GM21576 (cell line): ENCODE measurements at regions not wholly inside any gene's neighbourhood (a gene's known extent, or its start where the extent isn't known, plus 50 kb on each side); places are given as distances from the start of the nearest gene placed in this dataset.
"Not testable (repeated sequence)": the region's sequence is repeated elsewhere in the genome, so short reads cannot be mapped to it uniquely, and the experiment has no call there.

Experiments used
- ATAC-seq: cut with Tn5 transposase; IDR thresholded peaks from one replicate; pipeline ENCODE4 v1.9.1; 2021; ENCODE audit warnings: mild to moderate bottlenecking, moderate library complexity; ENCODE audit not compliant: unreplicated experiment

GRCh38 chr14:97129639-97130038 is 332.5 kb downstream of the VRK1 start:
- no peak for ATAC-seq

- ATAC-seq, result not testable (repeated sequence)
Measured at GRCh38 chr14:97135847-97136246, 338.7 kb downstream of the VRK1 start.

- ATAC-seq, result no peak
Measured at GRCh38 chr14:97137705-97138104, 340.5 kb downstream of the VRK1 start.

GRCh38 chr14:97138801-97139200 is 341.6 kb downstream of the VRK1 start:
- no peak for ATAC-seq

- no peak for ATAC-seq
Measured at GRCh38 chr14:97143011-97143410, 345.8 kb downstream of the VRK1 start.

DNA sequence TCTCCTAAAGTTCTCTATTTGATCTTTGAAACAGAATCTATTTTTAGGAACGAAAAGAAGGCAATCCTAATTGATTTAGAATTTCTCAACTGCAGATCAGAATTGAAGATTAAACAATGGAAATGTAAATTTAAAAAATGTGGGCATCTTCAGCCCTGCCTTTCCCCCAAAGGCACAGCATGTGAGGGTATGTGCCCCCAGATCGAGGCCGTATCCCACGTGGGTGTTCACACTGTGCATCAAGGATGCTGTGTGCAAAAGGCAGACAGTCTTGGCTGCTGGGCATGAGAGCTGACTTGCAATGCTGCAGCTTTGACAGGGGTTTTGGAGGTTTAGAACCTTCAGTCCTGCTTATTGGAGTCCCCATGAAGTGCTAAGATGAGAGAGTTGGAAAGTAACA is 346.3 kb downstream of the VRK1 start:
- no peak for ATAC-seq

DNA sequence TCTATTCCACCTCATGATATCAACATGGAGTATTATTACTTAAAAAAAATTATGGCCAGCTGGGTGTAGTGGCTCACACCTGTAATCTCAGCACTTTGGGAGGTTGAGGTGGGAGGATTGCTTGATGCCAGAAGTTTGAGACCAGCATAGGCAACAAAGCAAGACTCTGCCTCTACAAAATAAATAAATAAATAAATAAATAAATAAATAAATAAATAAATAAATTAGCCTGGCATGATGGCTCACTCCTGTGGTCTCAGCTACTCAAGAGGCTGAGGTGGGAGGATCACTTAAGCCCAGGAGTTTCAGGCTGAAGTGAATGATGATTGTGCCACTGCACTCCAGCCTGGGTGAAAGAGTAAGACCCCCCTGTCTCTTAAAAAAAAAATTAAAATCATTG is 350.8 kb downstream of the VRK1 start:
- ATAC-seq, result not testable (repeated sequence)

DNA sequence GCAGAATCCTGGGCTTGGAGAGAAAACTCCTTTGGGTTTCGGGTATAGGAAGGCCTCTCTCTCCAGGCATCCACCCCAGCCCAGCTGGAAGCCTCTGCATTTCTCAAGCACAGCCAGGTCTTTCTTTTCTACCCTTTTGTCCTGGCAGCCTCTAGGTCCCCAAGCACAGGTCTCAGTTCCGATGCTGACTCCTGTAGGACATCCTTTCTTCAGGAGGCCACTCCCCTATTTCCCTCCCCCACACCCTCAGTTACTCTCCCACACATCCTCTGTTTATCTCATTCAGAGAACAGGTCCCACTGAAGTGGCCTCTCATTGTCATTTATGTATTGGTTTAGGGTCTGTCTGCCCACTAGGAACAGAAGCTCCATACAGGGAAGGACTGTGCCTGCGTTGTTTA is 352.6 kb downstream of the VRK1 start:
- no peak for ATAC-seq

GRCh38 chr14:97153527-97153926 is 356.3 kb downstream of the VRK1 start:
- ATAC-seq, result no peak

DNA sequence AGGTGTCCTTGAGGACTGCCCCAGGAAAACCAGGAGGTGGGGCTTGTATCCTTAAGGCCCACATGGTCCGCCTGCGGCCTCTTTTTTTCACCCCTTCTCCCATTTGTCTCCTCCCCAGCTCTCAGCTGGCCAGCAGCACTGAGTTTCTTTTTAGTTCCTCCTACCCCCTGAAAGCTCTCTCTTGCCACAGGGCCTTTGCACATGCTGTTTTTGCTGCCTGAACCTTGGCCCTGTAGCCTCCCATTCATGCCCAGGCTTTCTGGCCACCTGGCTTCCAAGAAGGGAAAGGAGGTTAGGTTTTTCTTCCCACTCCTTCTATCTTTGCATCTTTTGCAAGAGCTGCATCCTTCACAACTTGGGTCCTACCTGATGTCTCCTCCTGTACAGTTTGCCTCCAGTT is 358.1 kb downstream of the VRK1 start:
- ATAC-seq, result no peak

DNA sequence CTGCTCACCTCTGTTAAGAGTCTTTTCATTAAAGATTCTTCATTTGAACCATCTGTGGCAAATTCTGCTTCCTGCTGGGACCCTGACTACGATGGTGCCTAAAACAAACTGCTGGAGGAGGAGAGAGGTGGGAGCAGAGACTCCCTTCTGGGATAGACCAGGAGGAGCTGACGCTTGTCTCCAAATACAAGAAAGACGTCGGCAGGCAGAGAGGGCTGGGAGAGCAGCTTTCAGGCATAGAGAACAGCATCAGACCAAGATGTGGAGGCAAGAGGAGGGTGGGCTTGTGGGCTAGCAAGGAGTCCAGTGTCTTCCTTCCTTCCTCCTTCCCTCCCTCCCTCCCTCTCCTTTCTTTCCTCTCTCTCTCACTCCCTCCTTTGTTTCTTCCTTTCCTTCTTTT is 358.6 kb downstream of the VRK1 start:
- no peak for ATAC-seq

DNA sequence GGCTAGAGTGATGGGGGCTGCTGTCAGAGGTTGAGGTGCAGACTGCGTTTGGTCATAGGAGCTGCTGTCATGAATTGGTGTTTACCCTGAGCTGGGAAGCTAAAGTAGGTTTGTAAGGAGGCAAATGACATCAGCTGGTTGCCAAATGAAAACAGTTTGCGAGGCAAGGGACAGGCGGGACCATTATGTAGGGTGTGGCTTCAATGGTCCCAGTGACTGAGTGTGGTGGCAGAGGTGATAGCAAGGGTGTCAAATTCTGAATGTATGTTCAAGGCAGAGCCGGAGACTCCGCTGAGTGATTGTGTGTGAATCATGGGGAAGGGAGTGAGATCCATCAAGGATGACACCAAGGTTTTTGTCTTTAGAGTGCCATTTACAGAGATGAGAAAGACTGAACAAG is 359.5 kb downstream of the VRK1 start:
- no peak for ATAC-seq

DNA sequence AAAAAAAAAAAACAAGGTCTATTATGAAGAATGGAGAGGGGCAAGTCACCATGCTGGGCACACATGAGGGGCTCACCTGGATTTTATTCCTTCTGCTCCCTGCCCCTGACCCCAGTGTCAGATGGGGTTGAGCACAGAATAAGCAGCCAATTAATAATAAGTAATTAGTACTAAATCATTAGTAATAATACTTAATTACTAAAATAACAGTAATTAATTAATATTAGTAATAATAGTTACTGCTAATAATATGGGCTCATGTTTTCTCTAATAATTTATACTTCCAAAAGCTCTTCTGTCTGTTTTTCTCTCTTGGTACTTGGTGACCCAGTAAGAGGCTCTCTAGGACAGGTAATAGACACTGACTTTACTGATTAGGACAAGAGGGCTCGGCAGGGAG is 360.9 kb downstream of the VRK1 start:
- ATAC-seq, result no peak

DNA sequence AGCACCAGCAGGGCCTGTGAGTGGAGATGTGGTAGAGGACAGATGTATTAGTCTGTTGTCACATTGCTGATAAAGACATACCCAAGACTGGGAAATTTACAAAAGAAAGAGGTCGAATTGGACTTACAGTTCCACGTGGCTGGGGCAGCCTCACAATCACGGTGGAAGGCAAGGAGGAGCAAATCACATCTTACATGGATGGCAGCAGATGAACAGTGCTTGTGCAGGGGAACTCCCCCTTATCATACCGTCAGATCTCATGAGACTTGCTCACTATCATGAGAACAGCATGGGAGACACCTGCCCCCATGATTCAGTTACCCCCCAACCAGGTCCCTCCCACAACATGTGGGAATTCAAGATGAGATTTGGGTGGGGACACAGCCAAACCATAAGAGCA is 361.9 kb downstream of the VRK1 start:
- no peak for ATAC-seq

DNA sequence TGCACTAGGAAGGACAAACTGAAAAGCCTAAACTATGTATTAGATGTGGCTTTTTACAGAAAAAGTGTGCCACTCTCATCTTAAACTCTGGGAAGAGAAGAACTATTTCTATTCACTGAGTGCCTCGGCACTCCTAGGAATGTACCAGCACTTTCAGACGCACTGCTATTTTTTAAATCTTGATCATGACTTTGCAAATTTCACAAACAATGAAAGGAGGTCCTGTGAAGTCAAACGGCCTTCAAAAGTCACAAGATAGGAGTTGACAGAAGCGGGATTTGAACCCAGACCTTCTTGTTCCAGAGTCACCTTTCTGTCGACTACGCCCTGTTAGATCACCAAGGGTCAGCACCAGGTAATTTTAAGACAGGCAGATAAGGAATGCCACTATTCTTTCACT is 365.4 kb downstream of the VRK1 start:
- ATAC-seq, result no peak

DNA sequence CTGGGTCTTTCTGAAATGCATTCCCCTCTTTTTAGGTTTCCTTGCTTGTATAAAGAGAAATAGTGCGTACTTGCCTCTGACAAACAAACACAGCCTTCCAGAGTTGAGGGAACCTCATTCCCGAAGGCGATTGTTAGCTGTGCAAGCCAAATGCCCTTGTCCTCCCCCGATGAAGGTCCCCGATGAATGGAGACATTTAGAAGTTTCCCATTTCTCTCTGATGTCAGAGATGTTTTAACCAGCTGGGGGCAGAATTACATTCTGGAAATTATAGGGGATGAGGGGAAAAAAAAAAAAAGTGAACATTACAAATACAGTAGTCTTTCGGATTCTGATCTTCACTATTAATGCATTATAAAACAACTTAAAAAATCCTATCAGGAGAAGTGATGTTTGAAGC is 366.8 kb downstream of the VRK1 start:
- ATAC-seq, result no peak

DNA sequence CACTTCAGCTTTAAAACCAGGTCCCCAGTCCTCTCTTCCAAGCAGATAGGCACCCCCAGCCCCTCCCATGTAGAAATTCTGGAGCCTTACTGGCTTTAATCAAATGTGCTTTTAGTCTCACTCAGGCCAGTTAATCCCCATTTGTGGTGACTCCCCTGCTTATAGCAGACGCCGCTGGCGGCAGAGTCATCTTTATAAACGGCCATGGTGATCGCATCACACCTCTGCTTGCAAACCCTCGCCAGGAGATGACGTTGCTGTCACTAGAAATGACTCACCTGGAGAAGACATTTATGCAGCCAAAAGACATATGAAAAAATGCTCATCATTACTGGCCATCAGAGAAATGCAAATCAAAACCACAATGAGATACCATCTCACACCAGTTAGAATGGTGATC is 369.3 kb downstream of the VRK1 start:
- ATAC-seq, result no peak

DNA sequence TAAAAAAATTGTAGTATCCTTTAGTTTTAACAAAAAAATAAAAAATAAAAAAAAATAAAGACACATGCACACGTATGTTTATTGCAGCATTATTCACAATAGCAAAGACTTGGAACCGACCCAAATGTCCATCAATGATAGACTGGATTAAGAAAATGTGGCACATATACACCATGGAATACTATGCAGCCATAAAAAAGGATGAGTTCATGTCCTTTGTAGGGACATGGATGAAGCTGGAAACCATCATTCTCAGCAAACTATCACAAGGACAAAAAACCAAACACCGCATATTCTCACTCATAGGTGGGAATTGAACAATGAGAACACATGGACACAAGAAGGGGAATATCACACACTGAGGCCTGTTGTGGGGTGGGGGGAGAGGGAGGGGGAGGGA is 370.4 kb downstream of the VRK1 start:
- not testable (repeated sequence) for ATAC-seq

GRCh38 chr14:97172644-97173043 is 375.5 kb downstream of the VRK1 start:
- no peak for ATAC-seq

DNA sequence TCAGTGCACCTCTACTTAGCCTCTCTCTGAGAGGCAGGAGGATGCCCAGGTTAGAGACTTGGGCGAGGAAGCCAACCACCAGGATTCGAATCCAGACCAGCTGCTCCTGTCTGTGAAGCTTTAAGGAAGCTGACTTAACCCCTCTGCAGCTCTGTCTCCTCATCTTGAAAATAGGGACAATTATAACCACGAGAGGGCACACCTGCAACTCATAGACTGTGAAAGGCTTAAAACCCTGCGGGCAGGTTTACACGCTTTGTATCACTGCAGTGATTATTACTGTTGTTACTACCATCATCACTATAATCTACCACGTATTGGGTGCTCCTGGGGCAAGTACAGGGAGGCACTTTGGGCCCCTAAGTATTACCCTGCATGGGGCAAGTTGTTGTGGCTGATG is 379.8 kb downstream of the VRK1 start:
- ATAC-seq, result no peak

GRCh38 chr14:97177635-97178034 is 380.5 kb downstream of the VRK1 start:
- no peak for ATAC-seq

GRCh38 chr14:97178781-97179180 is 381.6 kb downstream of the VRK1 start:
- no peak for ATAC-seq

GRCh38 chr14:97179573-97179972 is 382.4 kb downstream of the VRK1 start:
- ATAC-seq, result no peak
